ENCODE measurements at regions not wholly inside any gene's neighbourhood (a gene's known extent, or its start where the extent isn't known, plus 50 kb on each side); places are given as distances from the start of the nearest gene placed in this dataset.

- TF ChIP-seq, protein P1, sequence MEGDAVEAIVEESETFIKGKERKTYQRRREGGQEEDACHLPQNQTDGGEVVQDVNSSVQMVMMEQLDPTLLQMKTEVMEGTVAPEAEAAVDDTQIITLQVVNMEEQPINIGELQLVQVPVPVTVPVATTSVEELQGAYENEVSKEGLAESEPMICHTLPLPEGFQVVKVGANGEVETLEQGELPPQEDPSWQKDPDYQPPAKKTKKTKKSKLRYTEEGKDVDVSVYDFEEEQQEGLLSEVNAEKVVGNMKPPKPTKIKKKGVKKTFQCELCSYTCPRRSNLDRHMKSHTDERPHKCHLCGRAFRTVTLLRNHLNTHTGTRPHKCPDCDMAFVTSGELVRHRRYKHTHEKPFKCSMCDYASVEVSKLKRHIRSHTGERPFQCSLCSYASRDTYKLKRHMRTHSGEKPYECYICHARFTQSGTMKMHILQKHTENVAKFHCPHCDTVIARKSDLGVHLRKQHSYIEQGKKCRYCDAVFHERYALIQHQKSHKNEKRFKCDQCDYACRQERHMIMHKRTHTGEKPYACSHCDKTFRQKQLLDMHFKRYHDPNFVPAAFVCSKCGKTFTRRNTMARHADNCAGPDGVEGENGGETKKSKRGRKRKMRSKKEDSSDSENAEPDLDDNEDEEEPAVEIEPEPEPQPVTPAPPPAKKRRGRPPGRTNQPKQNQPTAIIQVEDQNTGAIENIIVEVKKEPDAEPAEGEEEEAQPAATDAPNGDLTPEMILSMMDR (IDR thresholded peaks at IDR 0.05): no peak
- no peak for TF ChIP-seq POLR2A (IDR thresholded peaks at IDR 0.05)
These were observed 580.0 kb upstream of the RGS18 start for GRCh38 chr1:191578281-191578680.
